GM21423 (cell line): ENCODE measurements at regions not wholly inside any gene's neighbourhood (a gene's known extent, or its start where the extent isn't known, plus 50 kb on each side); places are given as distances from the start of the nearest gene placed in this dataset.
A peak's percentile ranks its signal among the peaks of the same experiment; 100 is the strongest.
"Not testable (repeated sequence)": the region's sequence is repeated elsewhere in the genome, so short reads cannot be mapped to it uniquely, and the experiment has no call there.

Experiments
- ATAC-seq: cut with Tn5 transposase; IDR thresholded peaks from one replicate; pipeline ENCODE4 v1.9.1; 2021; ENCODE audit warnings: mild to moderate bottlenecking, moderate library complexity; ENCODE audit not compliant: unreplicated experiment

GRCh38 chr15:21774760-21775159, 102.8 kb downstream of the POTEB start:
- not testable (repeated sequence) for ATAC-seq

- not testable (repeated sequence) for ATAC-seq
Measured at GRCh38 chr15:21766524-21766923, 111.0 kb downstream of the POTEB start.

- not testable (repeated sequence) for ATAC-seq
Measured at GRCh38 chr15:21763756-21764155, 113.8 kb downstream of the POTEB start.

DNA sequence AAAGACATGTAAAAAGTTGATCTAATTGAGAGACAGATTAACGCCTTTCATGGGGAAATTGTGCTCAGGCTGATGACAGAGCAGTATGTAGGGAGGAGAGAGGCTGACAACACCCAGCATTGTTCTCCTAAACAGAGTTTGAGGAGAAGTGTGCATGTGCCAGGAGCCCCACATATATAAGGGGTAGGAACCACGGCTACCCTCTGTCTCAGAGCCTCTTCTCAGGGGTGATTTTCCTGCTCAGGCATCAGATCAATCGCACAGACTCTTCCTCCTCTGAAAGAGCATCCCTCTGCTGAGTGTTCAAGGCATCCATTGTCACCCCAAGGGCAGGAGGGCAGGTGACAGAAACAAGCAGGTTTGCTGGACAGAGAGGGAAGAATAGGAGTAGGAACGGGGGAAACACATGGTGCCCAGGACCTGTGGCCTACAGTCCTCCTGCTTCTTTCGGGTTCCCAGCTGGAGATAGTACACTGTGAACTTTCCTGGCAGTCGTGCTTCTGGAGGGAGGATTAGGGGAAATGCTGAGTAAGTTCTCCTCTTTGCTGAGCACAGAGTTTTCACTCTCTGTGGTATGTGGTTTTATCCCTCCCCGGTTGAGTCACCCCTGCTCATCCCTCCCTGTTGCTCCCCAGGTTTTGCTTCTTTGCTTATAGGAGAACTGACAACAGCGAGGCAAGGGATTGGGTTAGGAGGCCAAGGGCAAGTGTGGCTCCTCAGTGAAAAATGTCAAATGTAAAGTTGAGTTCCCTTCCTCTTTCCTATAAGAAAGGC, 117.1 kb downstream of the POTEB start:
- ATAC-seq = peak; percentile 40

DNA sequence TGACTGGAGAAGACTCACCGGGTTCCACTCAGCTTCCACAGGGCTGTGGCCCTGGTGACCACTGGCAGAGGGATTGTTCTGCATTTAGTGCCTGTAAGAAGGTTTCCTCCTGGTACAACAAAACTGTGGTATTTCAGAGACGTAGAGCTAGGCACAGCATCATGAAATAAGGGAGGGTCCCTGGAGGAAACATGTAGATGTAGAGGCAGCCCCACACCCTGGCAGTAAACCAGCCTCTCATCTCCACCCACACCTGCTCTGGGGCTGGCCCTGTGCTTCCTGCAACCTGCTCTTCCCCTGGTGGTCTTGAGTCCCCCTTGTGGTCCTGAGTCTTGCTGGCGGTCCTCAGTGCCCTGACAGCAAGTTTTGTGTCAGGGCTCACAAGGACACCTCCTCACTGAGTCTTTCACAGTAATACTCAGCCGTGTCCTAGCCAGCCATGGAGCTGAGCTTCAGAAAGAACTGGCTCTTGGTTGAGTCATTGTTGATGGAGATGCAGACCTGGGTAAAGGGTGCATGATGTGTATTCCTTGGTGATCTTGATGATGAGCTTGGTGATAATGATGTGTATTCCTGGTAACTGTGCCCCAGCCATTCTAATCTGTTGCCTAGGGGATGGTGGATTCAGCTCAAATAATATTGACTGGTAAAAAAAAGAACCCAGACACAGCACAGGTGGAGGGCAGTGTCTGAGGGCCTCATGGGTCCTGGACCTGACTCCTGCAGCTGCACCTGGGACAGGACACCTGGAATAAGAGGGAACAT, 118.0 kb downstream of the POTEB start:
- ATAC-seq = not testable (repeated sequence)

DNA sequence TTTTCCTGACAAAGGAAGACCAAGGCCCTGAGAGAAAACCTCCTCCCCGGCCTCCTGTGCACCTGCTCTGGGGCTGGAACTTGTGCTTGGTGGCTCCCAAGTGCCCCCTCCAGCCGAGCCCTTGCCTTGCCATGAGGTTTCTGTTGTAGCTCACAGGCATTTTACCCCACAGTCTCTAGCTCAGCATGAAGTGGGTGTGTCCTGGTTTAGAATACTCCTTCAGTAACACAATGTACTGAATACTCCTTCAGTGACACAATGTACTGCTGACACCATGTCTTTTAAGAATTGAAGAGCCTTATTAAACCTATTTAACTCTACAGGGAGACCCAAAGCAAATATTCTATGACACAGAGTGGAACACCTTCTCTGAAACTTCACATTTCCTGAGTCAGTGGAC, 123.7 kb downstream of the POTEB start:
- ATAC-seq = not testable (repeated sequence)

DNA sequence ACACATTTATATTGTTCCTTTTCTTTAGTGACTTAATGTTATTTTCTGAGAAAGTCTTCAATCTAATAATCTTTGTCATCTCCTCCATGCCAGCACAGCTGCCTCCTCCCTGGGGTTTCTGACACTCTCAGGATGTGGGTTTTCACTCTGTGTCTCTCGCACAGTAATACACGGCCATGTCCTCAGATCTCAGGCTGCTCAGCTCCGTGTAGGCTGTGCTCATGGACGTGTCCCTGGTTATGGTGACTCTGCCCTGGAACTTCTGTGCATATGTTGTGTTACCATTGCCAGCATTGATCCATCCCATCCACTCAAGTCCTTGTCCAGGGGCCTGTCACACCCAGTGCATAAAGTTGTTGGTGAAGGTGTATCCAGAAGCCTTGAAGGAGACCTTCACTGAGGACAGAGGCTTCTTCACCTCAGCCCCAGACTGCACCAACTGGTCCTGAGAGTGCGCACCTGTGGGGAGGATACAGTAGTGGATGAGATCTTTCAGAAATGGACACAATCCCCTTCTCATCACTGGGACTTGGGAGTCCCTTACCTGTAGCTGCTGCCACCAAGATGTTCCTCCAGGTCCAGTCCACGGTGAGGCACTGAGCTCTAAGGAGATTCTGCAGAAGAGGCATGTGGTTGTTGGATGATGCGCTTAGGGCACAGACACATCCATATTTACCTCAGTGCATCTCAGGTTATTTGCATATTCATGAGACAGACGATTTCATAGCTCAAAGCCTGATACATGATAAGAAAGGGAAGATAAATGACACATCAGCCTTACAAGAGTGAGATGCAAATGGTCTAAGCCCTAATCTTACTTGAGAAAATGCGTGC, 125.2 kb downstream of the POTEB start:
- ATAC-seq = not testable (repeated sequence)

DNA sequence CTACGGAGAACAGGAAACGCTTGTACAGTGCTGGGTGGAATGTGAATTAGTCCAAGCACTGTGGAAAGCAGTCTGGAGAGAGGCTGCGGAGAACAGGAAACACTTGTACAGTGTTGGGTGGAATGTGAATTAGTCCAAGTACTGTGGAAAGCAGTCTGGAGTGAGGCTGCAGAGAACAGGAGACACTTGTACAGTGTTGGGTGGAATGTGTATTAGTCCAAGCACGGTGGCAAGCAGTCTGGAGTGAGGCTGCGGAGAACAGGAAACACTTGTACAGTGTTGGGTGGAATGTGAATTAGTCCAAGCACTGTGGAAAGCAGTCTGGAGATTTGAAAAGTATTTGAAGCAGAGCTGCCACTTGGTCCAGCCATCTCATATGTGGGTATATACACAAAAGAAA, 128.4 kb downstream of the POTEB start:
- ATAC-seq = not testable (repeated sequence)

- ATAC-seq = not testable (repeated sequence)
Measured at GRCh38 chr15:21744245-21744915, 133.2 kb downstream of the POTEB start.

GRCh38 chr15:21742067-21742466, 135.5 kb downstream of the POTEB start:
- peak; percentile 52 for ATAC-seq

GRCh38 chr15:21738003-21738402, 139.5 kb downstream of the POTEB start:
- not testable (repeated sequence) for ATAC-seq

GRCh38 chr15:21736443-21736842, 141.1 kb downstream of the POTEB start:
- not testable (repeated sequence) for ATAC-seq

- not testable (repeated sequence) for ATAC-seq
Measured at GRCh38 chr15:21735837-21736236, 141.7 kb downstream of the POTEB start.

DNA sequence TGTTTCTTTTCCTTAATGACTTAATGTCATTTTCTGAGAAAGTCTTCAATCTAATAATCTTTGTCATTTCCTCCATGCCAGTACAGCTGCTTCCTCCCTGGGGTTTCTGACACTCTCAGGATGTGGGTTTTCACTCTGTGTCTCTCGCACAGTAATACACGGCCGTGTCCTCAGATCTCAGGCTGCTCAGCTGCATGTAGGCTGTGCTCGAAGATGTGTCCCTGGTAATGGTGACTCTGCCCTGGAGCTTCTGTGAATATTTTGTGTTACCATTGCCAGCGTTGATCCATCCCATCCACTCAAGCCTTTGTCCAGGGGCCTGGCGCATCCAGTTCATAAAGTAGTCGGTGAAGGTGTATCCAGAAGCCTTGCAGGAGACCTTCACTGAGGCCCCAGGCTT, 142.2 kb downstream of the POTEB start:
- ATAC-seq = not testable (repeated sequence)

DNA sequence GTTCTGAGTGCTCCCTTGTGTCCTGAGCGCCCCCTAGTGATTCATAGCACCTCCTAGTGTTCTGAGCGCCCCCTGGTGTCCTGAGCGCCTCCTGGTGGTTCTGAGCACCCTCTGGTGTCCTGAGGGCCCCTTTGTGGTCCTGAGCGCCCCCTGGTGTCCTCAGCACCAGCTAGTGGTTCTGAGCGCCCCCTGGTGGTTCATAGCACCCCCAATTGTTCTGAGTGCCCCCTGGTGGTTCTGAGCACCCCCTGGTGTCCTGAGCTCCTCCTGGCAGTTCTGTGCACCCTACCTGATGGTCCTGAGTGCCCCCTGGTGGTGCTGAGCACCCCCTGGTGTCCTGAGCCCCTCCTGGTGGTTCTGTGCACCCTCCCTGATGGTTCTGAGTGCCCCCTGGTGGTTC, 146.0 kb downstream of the POTEB start:
- peak; percentile 48 for ATAC-seq

DNA sequence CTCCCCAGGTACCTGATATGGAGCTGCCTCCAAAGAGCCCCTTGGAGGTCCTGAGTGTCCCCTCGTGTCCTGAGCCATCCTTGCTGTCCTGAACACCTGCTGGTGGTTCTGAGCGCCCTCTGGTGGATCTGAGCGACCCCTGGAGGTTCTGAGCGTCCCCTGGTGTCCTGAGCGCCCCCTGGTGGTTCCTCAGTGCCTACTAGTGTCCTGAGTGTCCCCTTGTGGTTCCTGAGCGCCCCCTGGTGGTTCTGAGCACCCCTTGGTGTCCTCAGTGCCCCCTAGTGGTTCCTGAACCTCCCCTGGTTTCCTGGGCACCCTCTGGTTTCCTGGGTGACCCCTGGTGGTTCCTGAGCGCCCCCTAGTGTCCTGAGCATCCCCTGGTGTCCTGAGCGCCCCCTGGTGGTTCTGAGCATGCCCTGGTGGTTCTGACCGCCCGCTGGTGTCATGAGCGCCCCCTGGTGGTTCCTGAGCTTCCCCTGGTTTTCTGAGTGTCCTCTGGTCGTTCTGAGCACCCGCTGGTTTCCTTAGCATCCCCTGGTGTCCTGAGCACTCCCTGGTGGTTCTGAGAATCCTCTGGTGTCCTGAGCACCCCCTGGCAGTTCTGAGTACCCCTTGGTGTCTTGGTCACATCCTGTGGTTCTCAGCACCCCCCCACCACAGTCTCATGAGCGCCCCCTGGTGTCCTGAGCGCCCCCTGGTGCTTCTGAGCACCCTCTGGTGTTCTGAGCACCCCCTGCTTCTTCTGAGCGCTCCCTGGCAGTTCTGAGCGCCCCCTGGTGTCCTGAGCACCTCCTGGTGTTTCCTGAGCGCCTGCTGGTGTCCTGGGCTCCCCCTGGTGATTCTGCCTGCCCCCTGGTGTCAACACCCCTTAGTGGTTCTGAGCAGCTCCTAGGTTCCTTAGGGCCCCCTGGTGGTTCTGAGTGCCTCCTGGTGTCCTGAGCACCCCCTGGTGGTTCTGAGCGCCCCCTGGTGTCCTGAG, 146.8 kb downstream of the POTEB start:
- ATAC-seq = peak; percentile 70

DNA sequence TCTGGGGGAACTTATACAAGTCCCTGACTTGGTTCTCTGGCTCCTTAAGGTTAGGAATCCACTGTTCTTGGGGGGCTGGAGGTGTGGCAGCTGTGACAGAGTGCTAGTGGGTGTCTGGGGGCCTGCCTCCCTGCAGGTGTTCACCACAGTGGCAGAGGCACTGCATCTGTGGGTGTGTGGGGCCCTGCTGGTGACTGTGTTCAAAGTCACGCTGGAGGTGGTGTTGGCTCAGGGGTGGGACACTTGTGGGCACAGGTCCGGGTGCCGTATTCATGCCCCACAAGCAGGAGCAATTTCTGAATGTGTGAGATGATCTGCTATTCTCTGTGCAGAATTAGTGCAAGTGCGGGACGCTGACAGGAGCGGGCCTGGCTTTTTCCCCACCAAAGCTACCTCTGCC, 152.5 kb downstream of the POTEB start:
- not testable (repeated sequence) for ATAC-seq

- not testable (repeated sequence) for ATAC-seq
Measured at GRCh38 chr15:21721115-21721514, 156.4 kb downstream of the POTEB start.

DNA sequence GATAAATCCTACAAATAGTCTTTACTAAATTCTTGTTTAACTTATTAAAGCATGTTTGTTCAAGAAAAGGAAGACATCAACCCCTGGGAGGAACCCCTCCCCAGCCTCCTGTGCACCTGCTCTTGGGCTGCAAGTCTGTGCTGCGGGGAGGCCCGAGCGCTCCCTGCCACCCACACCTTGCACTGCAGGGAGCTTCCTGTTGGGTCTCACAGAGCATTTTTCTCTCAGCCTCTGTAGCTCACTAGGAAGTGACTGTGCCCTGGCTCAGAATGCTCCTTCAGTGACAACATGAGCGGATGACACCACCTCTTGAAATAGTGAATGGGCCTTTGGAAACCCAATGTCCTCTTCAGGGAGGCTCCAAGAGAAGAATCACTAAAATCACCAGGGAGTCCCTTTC, 158.8 kb downstream of the POTEB start:
- ATAC-seq = peak; percentile 76
